GM19238 (cell line): ENCODE measurements at regions not wholly inside any gene's neighbourhood (a gene's known extent, or its start where the extent isn't known, plus 50 kb on each side); places are given as distances from the start of the nearest gene placed in this dataset.

Experiments used
- DNase-seq: peaks from one replicate; pipeline ENCODE4 v3.0.0; 2011; ENCODE audit warnings: low spot score; ENCODE audit not compliant: insufficient read length

GRCh38 chr6:95496769-95497426 is 80.4 kb upstream of the MANEA start:
- no peak for DNase-seq

GRCh38 chr6:95501032-95501904 is 76.1 kb upstream of the MANEA start:
- no peak for DNase-seq

GRCh38 chr6:95503568-95503967 is 73.8 kb upstream of the MANEA start:
- DNase-seq, result no peak

- DNase-seq, result no peak
These were observed 65.9 kb upstream of the MANEA start for GRCh38 chr6:95511404-95511803.

- no peak for DNase-seq
These were observed 61.4 kb upstream of the MANEA start for GRCh38 chr6:95515975-95516374.

GRCh38 chr6:95517004-95517403 is 60.3 kb upstream of the MANEA start:
- no peak for DNase-seq

- DNase-seq, result no peak
These were observed 59.8 kb upstream of the MANEA start for GRCh38 chr6:95517568-95517967.

- no peak for DNase-seq
These were observed 58.6 kb upstream of the MANEA start for GRCh38 chr6:95518630-95519227.

- DNase-seq, result no peak
These were observed 57.9 kb upstream of the MANEA start for GRCh38 chr6:95519228-95520037.

- no peak for DNase-seq
These were observed 56.2 kb upstream of the MANEA start for GRCh38 chr6:95521181-95521580.
